ENCODE measurements at regions not wholly inside any gene's neighbourhood (a gene's known extent, or its start where the extent isn't known, plus 50 kb on each side); places are given as distances from the start of the nearest gene placed in this dataset.

- intact Hi-C loops (cut with DNase I), result no loop called here
- Histone ChIP-seq H3K4me1 (no peaks in the 10 kb centered on the region), H3K27ac (no peak overlapping the region), H3K4me3 (replicated peaks in 1 of 3) (no peak overlapping the region), H3K9me3 (no peaks in the 10 kb centered on the region), H3K27me3 (no peaks in the 10 kb centered on the region), H3K36me3 (no peaks in the 10 kb centered on the region)
- WGBS, 2 donors, result 89 to 90% methylated on average over 2 of the region's 2 CpGs
- DNase-seq, result no peak
- TF ChIP-seq POLR2A (IDR thresholded peaks at IDR 0.05) (no peak), CTCF (IDR thresholded peaks at IDR 0.05) (no peak)
Observed at GRCh38 chr2:147740211-147740927, 104.5 kb upstream of the ACVR2A start.

- 47 to 64% methylated on average over 3 of the region's 3 CpGs for WGBS, 2 donors
- Histone ChIP-seq H3K36me3 (no peaks in the 10 kb centered on the region), H3K9me3 (no peaks in the 10 kb centered on the region), H3K27ac (no peak overlapping the region), H3K4me3 (replicated peaks in 1 of 3) (no peak overlapping the region), H3K27me3 (no peaks in the 10 kb centered on the region), H3K4me1 (no peaks in the 10 kb centered on the region)
- TF ChIP-seq POLR2A (IDR thresholded peaks at IDR 0.05) (no peak), CTCF (IDR thresholded peaks at IDR 0.05) (no peak)
- no peak for DNase-seq
- intact Hi-C loops (cut with DNase I), result no loop called here
Observed at GRCh38 chr2:147739508-147739907, 105.3 kb upstream of the ACVR2A start.

GRCh38 chr2:147718831-147719230 is 126.0 kb upstream of the ACVR2A start:
- WGBS, 2 donors, result 64 to 70% methylated on average over 2 of the region's 2 CpGs
- H3K4me1 ChIP-seq, result no peaks in the 10 kb centered on the region
- no peak overlapping the region for H3K4me3 ChIP-seq (replicated peaks in 1 of 3)
- TF ChIP-seq POLR2A (IDR thresholded peaks at IDR 0.05) (no peak), CTCF (IDR thresholded peaks at IDR 0.05) (no peak)
- H3K36me3 ChIP-seq, result no peaks in the 10 kb centered on the region
- no peak overlapping the region for H3K27ac ChIP-seq
- no peaks in the 10 kb centered on the region for H3K27me3 ChIP-seq
- DNase-seq, result no peak
- intact Hi-C loops (cut with DNase I), result no loop called here
- no peaks in the 10 kb centered on the region for H3K9me3 ChIP-seq

- Histone ChIP-seq H3K36me3 (no peaks in the 10 kb centered on the region), H3K4me1 (no peaks in the 10 kb centered on the region), H3K27ac (no peak overlapping the region), H3K4me3 (replicated peaks in 1 of 3) (no peak overlapping the region), H3K27me3 (no peaks in the 10 kb centered on the region), H3K9me3 (no peaks in the 10 kb centered on the region)
- DNase-seq, result no peak
- intact Hi-C loops (cut with DNase I), result no loop called here
- no peak for TF ChIP-seq CTCF (IDR thresholded peaks at IDR 0.05)
- no peak for TF ChIP-seq POLR2A (IDR thresholded peaks at IDR 0.05)
Observed at GRCh38 chr2:147716906-147717305, 127.9 kb upstream of the ACVR2A start.

- DNase-seq, result no peak
- no peak overlapping the region for H3K27ac ChIP-seq
- no peaks in the 10 kb centered on the region for H3K9me3 ChIP-seq
- intact Hi-C loops (cut with DNase I), result no loop called here
- H3K4me1 ChIP-seq, result no peaks in the 10 kb centered on the region
- no peaks in the 10 kb centered on the region for H3K27me3 ChIP-seq
- TF ChIP-seq POLR2A (IDR thresholded peaks at IDR 0.05) (no peak), CTCF (IDR thresholded peaks at IDR 0.05) (no peak)
- H3K36me3 ChIP-seq, result no peaks in the 10 kb centered on the region
- no peak overlapping the region for H3K4me3 ChIP-seq (replicated peaks in 1 of 3)
Observed at GRCh38 chr2:147715807-147716206, 129.0 kb upstream of the ACVR2A start.
